Calu3 (cell line): ENCODE measurements at regions not wholly inside any gene's neighbourhood (a gene's known extent, or its start where the extent isn't known, plus 50 kb on each side); places are given as distances from the start of the nearest gene placed in this dataset.

Experiments used
- BruUV-seq: library from RNA; stranded (reverse); fragments of 400-500 nt; replicated peaks from 2 replicates; lab custom pipeline; 2021; lab: Mats Ljungman, UMichigan
- CTCF ChIA-PET: fragments of 300-600 bp; sonication (Branson Sonifier 250); formaldehyde crosslinking; loops from one replicate; lab custom pipeline; 2022; ENCODE audit warnings: antibody characterized with exemption; lab: Charles Lee
- DNase-seq: peaks from one replicate; pipeline ENCODE4 v3.0.0; 2022
- H3K27ac Mint-ChIP-seq: one replicate; pipeline ENCODE4 v1.8.0; 2022; ENCODE audit warnings: mixed read lengths; ENCODE audit not compliant: unreplicated experiment
- H3K27me3 Mint-ChIP-seq: one replicate; pipeline ENCODE4 v1.8.0; 2022; ENCODE audit warnings: mixed read lengths; ENCODE audit not compliant: unreplicated experiment
- H3K36me3 Mint-ChIP-seq: one replicate; pipeline ENCODE4 v1.8.0; 2022; ENCODE audit warnings: mild to moderate bottlenecking, moderate library complexity, mixed read lengths; ENCODE audit not compliant: insufficient read depth, unreplicated experiment
- H3K4me1 Mint-ChIP-seq: one replicate; pipeline ENCODE4 v1.8.0; 2022; ENCODE audit warnings: mild to moderate bottlenecking, low read depth, mixed read lengths; ENCODE audit not compliant: unreplicated experiment
- H3K4me3 Mint-ChIP-seq: one replicate; pipeline ENCODE4 v1.8.0; 2022; ENCODE audit warnings: mild to moderate bottlenecking, low read depth, moderate library complexity, mixed read lengths; ENCODE audit not compliant: unreplicated experiment
- H3K9me3 Mint-ChIP-seq: one replicate; pipeline ENCODE4 v1.8.0; 2022; ENCODE audit warnings: low read depth, mixed read lengths; ENCODE audit not compliant: unreplicated experiment
- CTCF ChIP-seq: fragments of 200-600 bp; IDR thresholded peaks from one replicate; pipeline ENCODE4 v1.8.0; 2022; ENCODE audit warnings: antibody characterized with exemption; ENCODE audit not compliant: unreplicated experiment
- intact Hi-C: fragments of 100-400 bp; cut with micrococcal nuclease; formaldehyde crosslinking; loops from one replicate; pipeline ENCODE4 v1.10.0; 2022; ENCODE audit not compliant: unreplicated experiment

GRCh38 chr2:137893145-137893544 is 71.1 kb upstream of the HNMT start:
- H3K36me3 Mint-ChIP-seq: no peaks in the 10 kb centered on the region
- no peak for TF ChIP-seq CTCF
- H3K27ac Mint-ChIP-seq: no peak overlapping the region
- H3K4me3 Mint-ChIP-seq: no peak overlapping the region
- H3K4me1 Mint-ChIP-seq: no peaks in the 10 kb centered on the region
- BruUV-seq: no TSS peak
- no peaks in the 10 kb centered on the region for H3K9me3 Mint-ChIP-seq
- H3K27me3 Mint-ChIP-seq: no peaks in the 10 kb centered on the region
- no peak for DNase-seq
- intact Hi-C loops: no loop called here
- CTCF ChIA-PET: no interaction called here

- no peak for DNase-seq
- H3K27ac Mint-ChIP-seq: no peak overlapping the region
- CTCF ChIA-PET: no interaction called here
- no peak overlapping the region for H3K4me3 Mint-ChIP-seq
- intact Hi-C loops: no loop called here
- no TSS peak for BruUV-seq
- H3K36me3 Mint-ChIP-seq: no peaks in the 10 kb centered on the region
- H3K27me3 Mint-ChIP-seq: no peaks in the 10 kb centered on the region
- no peaks in the 10 kb centered on the region for H3K9me3 Mint-ChIP-seq
- TF ChIP-seq CTCF: no peak
- no peaks in the 10 kb centered on the region for H3K4me1 Mint-ChIP-seq
These were observed 67.8 kb upstream of the HNMT start for GRCh38 chr2:137896467-137896866.

- no peaks in the 10 kb centered on the region for H3K27me3 Mint-ChIP-seq
- TF ChIP-seq CTCF: no peak
- intact Hi-C loops: no loop called here
- H3K4me1 Mint-ChIP-seq: no peaks in the 10 kb centered on the region
- CTCF ChIA-PET: interaction anchor here (0.5 kb wide), 1 partner anchor 214 kb away, joined by 3 read pairs; no protein-coding TSS in a partner anchor
- DNase-seq: no peak
- no TSS peak for BruUV-seq
- H3K27ac Mint-ChIP-seq: no peak overlapping the region
- no peak overlapping the region for H3K4me3 Mint-ChIP-seq
- H3K36me3 Mint-ChIP-seq: no peaks in the 10 kb centered on the region
- H3K9me3 Mint-ChIP-seq: no peaks in the 10 kb centered on the region
These were observed 67.2 kb upstream of the HNMT start for GRCh38 chr2:137897082-137897481.

- BruUV-seq: no TSS peak
These were observed 63.7 kb upstream of the HNMT start for GRCh38 chr2:137900421-137901141.

More at GRCh38 chr2:137900421-137901141, 63.7 kb upstream of the HNMT start:
- CTCF ChIA-PET: no interaction called here
- Mint-ChIP-seq H3K4me3 (no peak overlapping the region), H3K36me3 (no peaks in the 10 kb centered on the region), H3K27ac (no peak overlapping the region), H3K9me3 (no peaks in the 10 kb centered on the region), H3K27me3 (no peaks in the 10 kb centered on the region), H3K4me1 (no peaks in the 10 kb centered on the region)
- intact Hi-C loops: no loop called here
- TF ChIP-seq CTCF: no peak
- no peak for DNase-seq
